Ovary (tissue), 7 donors: ENCODE measurements at regions not wholly inside any gene's neighbourhood (a gene's known extent, or its start where the extent isn't known, plus 50 kb on each side); places are given as distances from the start of the nearest gene placed in this dataset.

Source experiments
- DNase-seq, 5 donors: peaks; one replicate each; pipeline ENCODE4 v3.0.0-alpha.2; 2019 to 2020
- H3K27ac ChIP-seq, 2 donors: fragments of 200-600 bp; one replicate each; pipeline versions ENCODE4 v1.5.1 to v1.8.0; 2019 to 2022
- H3K27me3 ChIP-seq: fragments of 200-600 bp; one replicate; pipeline ENCODE4 v1.8.0; 2022
- H3K36me3 ChIP-seq: fragments of 200-600 bp; sonication (generic); one replicate; pipeline ENCODE4 v1.5.1; 2019
- H3K4me1 ChIP-seq: one replicate; pipeline ENCODE4 v1.8.1; 2013; ENCODE audit warnings: mild to moderate bottlenecking, moderate library complexity; ENCODE audit not compliant: insufficient read depth
- H3K4me3 ChIP-seq: fragments of 200-600 bp; sonication (generic); one replicate; pipeline ENCODE4 v1.5.1; 2017
- H3K9me3 ChIP-seq, 2 donors: fragments of 200-600 bp in 1 of 2; sonication (generic) in 1 of 2; one replicate each; pipeline versions ENCODE4 v1.5.1 to v1.8.1; 2013 to 2019; ENCODE audit warnings: mild to moderate bottlenecking in 1 of 2, moderate library complexity in 1 of 2
- EP300 ChIP-seq: sonication (generic); formaldehyde crosslinking; IDR thresholded peaks from one replicate; pipeline ENCODE4 v1.6.1; 2017; ENCODE audit warnings: antibody characterized with exemption
- POLR2A ChIP-seq: fragments of 450-650 bp; IDR thresholded peaks from one replicate; pipeline ENCODE4 v1.6.1; 2017; ENCODE audit warnings: antibody characterized with exemption, mild to moderate bottlenecking, moderate library complexity
- WGBS, 3 donors: extraction: QIAGEN DNeasy Blood & Tissue Kit in 1 of 3; methylation state at CpG; one replicate each; pipeline versions ENCODE4 v1.1.5 to v1.1.7; 2013 to 2017; 5-methylcytosine and 5-hydroxymethylcytosine counted together
- intact Hi-C, 4 donors: fragments of 100-400 bp; cut with DNase I; formaldehyde crosslinking; loops; one replicate each; pipeline versions ENCODE4 v1.11.0 to v1.15.1; 2022 to 2023
- TF ChIP-seq, protein P1 (sequence below), 3 donors: fragments of 450-650 bp in 2 of 3; fragments of 200-600 bp in 1 of 3; IDR thresholded peaks; one replicate each; pipeline versions ENCODE4 v1.5.1 to v1.8.0; 2016 to 2022; ENCODE audit warnings: antibody characterized with exemption in 3 of 3, mild to moderate bottlenecking in 1 of 3
- donor health status: DM: no; HTN: no; CAD: no; lungs with moderate emphysema.
- donor health status: DM: no; HTN: no; CAD: no.
- donor health status: Bipolar disorder and iron deficiency.
- donor health status: DM: no; HTN: no; CAD: no.
- donor health status: DM: yes; HTN: yes; CAD: no.

DNA sequence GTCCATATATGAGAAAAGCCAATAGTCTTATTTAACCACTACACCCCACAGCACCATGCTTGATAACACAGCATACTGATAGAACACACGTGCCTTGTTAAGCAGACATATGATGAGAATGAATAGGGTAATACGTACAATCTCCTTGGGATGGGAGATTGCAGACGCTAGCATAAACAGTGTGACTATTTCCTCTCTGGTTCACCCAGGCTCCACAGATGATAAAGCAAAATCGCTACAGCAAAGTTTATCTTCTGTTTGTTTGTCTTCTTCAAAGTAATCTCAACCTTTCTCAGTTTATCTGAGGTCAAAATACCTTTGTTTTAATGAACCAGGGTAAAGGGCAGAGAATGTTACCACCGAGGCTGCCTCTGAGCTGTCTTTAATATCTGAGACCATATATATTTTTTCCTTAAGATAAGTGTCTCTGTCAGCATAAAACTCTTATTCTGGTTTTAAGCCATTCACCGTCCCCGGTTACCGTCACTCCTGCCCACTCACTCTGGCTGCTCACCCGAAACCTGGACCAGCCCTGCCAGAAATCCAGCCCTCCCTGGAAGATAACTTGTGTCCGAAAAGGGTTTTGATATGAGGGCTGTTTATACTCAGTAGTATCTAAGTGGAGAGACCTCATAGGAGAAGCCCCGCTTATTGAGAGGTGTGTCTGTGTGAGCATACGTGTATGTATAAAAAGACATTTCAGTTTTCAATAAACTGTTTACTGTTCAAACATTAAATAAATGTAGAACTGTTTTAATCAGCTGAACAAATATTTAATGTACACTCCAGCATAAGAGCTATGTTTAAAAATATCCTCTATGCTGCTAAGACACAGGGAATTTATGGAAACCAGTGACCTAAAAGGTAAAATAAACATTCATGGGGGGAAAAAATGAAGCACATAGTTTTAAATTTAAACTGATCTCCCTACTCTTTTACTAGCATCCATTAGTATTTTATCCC, 465.4 kb downstream of the RASEF start:
- no peaks in the 10 kb centered on the region for H3K27me3 ChIP-seq

DNA sequence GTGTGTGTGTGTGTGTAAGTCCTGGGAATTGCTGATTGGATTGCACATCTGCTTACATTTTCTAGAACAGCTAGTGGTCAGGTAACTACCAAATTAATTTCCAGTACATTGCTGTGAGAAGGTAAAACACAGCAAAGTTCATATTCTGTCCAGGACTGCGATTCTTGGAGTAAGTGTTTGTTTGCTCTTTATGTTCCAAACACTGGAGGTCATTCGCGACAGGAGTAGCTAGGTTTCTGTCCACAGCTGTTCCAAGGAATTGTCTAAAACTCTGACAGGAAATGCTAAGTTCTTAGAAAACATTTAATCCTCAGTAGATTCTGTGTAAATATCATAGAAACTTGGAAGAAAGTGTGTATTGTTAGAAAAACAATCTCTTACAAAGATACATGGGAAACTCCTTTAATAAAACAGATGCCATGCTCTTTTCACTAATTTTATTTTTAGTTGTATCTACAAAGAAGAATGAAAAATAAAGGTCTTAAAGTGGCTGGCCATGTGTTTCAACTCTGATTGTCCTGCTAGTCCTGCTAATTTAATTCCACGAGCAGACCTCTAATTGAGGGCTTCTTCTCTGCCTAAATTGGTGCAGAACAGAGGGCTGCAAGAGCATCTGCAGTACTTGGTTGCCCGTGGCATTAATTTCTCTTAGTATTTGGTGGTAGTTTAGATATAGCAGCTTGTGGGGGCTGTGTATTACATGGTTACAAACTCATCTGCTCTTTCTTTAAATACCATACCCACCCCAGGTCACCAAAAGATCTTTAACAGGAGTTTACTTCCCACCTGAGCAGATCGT, 464.5 kb downstream of the RASEF start:
- H3K27me3 ChIP-seq = no peaks in the 10 kb centered on the region
- DNase-seq = no peak
- peaks cover 4% of the 10 kb centered on the region for H3K4me1 ChIP-seq
- H3K27ac ChIP-seq = no peak overlapping the region
- WGBS, 3 donors = 8 to 22% (median 8%) methylated on average over 6 of the region's 6 CpGs
- intact Hi-C loops = no loop called here
- H3K9me3 ChIP-seq = no peaks in the 10 kb centered on the region
- TF ChIP-seq EP300 (no peak), POLR2A (no peak)
- TF ChIP-seq, protein P1, sequence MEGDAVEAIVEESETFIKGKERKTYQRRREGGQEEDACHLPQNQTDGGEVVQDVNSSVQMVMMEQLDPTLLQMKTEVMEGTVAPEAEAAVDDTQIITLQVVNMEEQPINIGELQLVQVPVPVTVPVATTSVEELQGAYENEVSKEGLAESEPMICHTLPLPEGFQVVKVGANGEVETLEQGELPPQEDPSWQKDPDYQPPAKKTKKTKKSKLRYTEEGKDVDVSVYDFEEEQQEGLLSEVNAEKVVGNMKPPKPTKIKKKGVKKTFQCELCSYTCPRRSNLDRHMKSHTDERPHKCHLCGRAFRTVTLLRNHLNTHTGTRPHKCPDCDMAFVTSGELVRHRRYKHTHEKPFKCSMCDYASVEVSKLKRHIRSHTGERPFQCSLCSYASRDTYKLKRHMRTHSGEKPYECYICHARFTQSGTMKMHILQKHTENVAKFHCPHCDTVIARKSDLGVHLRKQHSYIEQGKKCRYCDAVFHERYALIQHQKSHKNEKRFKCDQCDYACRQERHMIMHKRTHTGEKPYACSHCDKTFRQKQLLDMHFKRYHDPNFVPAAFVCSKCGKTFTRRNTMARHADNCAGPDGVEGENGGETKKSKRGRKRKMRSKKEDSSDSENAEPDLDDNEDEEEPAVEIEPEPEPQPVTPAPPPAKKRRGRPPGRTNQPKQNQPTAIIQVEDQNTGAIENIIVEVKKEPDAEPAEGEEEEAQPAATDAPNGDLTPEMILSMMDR (IDR thresholded peaks at IDR 0.05) = no peak
- no peak overlapping the region for H3K4me3 ChIP-seq
- no peaks in the 10 kb centered on the region for H3K36me3 ChIP-seq

More for the DNA sequence above, 465.4 kb downstream of the RASEF start:
- no peaks in the 10 kb centered on the region for H3K36me3 ChIP-seq
- no peaks in the 10 kb centered on the region for H3K9me3 ChIP-seq
- TF ChIP-seq EP300 (no peak), POLR2A (no peak)
- TF ChIP-seq, protein P1 (IDR thresholded peaks at IDR 0.05) = no peak
- H3K27ac ChIP-seq = no peak overlapping the region
- no peak overlapping the region for H3K4me3 ChIP-seq
- H3K4me1 ChIP-seq = peaks cover 4% of the 10 kb centered on the region
- 18 to 33% (median 27%) methylated on average over 12 of the region's 12 CpGs for WGBS, 3 donors
- no peak for DNase-seq
- intact Hi-C loops = no loop called here

DNA sequence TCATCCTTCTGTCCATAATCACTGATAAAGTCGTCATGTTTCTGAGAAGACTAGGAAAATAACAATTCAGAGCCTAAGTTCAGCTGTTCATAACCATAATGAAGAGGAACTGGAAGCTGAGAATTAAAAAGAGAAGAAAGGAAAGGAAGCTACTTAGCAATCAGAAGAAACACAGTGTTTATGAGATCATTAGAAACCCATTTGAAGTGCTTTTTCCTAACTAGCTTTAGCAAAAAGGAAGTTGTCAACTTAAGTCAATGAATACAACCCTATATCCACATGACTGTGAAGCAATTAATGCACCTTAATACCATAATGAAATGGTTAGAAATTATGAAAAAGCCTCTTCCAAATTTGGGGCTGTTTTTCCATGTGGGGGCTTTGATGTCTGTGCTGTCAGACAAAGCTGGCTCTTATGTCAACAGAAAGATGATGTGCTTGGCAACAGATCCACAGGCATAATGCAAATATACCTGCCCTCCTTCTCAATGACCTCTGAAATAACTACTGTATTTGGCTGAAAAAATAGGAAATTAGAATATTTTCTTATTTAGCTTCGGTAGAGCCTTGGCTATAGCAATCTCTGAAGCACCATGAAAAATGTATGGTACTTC, 463.5 kb downstream of the RASEF start:
- Histone ChIP-seq H3K4me3 (no peak overlapping the region), H3K27me3 (no peaks in the 10 kb centered on the region), H3K9me3 (no peaks in the 10 kb centered on the region), H3K36me3 (no peaks in the 10 kb centered on the region), H3K4me1 (peaks cover 4% of the 10 kb centered on the region), H3K27ac (no peak overlapping the region)
- no peak for DNase-seq
- intact Hi-C loops = no loop called here
- 63 to 76% (median 70%) methylated on average over 2 of the region's 2 CpGs for WGBS, 3 donors
- TF ChIP-seq, protein P1 (IDR thresholded peaks at IDR 0.05) = no peak
- TF ChIP-seq EP300 = no peak
- TF ChIP-seq POLR2A = no peak
